IPS-20b (cell line): ENCODE measurements at regions not wholly inside any gene's neighbourhood (a gene's known extent, or its start where the extent isn't known, plus 50 kb on each side); places are given as distances from the start of the nearest gene placed in this dataset.

Experiments used
- H3K27ac ChIP-seq: one replicate; pipeline ENCODE4 v1.5.1; 2013; ENCODE audit warnings: low read length
- H3K27me3 ChIP-seq: 2 replicates; pipeline ENCODE4 v1.6.1; 2013; ENCODE audit warnings: mild to moderate bottlenecking, low read length, inconsistent platforms; ENCODE audit not compliant: insufficient read depth
- H3K36me3 ChIP-seq: 2 replicates; pipeline ENCODE4 v1.6.1; 2013; ENCODE audit warnings: low read depth, mild to moderate bottlenecking, inconsistent platforms, low read length, moderate library complexity; ENCODE audit not compliant: insufficient read depth
- H3K4me1 ChIP-seq: 2 replicates; pipeline ENCODE4 v1.6.1; 2013; ENCODE audit warnings: mild to moderate bottlenecking, control low read depth, inconsistent platforms, low read length, moderate library complexity; ENCODE audit not compliant: insufficient read depth
- H3K4me3 ChIP-seq: 2 replicates; pipeline ENCODE4 v1.5.1; 2013; ENCODE audit warnings: mild to moderate bottlenecking, low read length, inconsistent platforms
- H3K9ac ChIP-seq: 2 replicates; pipeline ENCODE4 v1.6.1; 2013; ENCODE audit warnings: low read depth, mild to moderate bottlenecking, inconsistent platforms, low read length, moderate library complexity
- H3K9me3 ChIP-seq: 2 replicates; pipeline ENCODE4 v1.6.1; 2013; ENCODE audit warnings: mild to moderate bottlenecking, low read depth, low read length, inconsistent platforms; ENCODE audit not compliant: insufficient read depth

- Histone ChIP-seq H3K4me3 (no peak overlapping the region), H3K4me1 (no peaks in the 10 kb centered on the region), H3K27ac (no peak overlapping the region), H3K36me3 (no peaks in the 10 kb centered on the region), H3K9ac (no peak overlapping the region), H3K27me3 (no peaks in the 10 kb centered on the region), H3K9me3 (peaks cover 11% of the 10 kb centered on the region; the same call in 1 of the 2 replicates)
These were observed 487.7 kb upstream of the ID4 start for GRCh38 chr6:19349429-19349828.

GRCh38 chr6:19354181-19354580 lies 483.0 kb upstream of the ID4 start:
- no peak overlapping the region for H3K9ac ChIP-seq
- H3K9me3 ChIP-seq = peaks cover 10% of the 10 kb centered on the region; the same call in 1 of the 2 replicates
- H3K4me3 ChIP-seq = no peak overlapping the region
- no peaks in the 10 kb centered on the region for H3K27me3 ChIP-seq
- no peak overlapping the region for H3K27ac ChIP-seq
- H3K4me1 ChIP-seq = peaks cover 6% of the 10 kb centered on the region; the same call in 1 of the 2 replicates
- no peaks in the 10 kb centered on the region for H3K36me3 ChIP-seq

GRCh38 chr6:19356692-19357091 lies 480.5 kb upstream of the ID4 start:
- Histone ChIP-seq H3K27ac (no peak overlapping the region), H3K9me3 (no peaks in the 10 kb centered on the region), H3K27me3 (no peaks in the 10 kb centered on the region), H3K9ac (no peak overlapping the region), H3K4me1 (peaks cover 6% of the 10 kb centered on the region; the same call in 1 of the 2 replicates), H3K4me3 (no peak overlapping the region), H3K36me3 (no peaks in the 10 kb centered on the region)

GRCh38 chr6:19362396-19362795 lies 474.8 kb upstream of the ID4 start:
- Histone ChIP-seq H3K9ac (no peak overlapping the region), H3K9me3 (no peaks in the 10 kb centered on the region), H3K4me1 (no peaks in the 10 kb centered on the region), H3K36me3 (no peaks in the 10 kb centered on the region), H3K27me3 (no peaks in the 10 kb centered on the region), H3K4me3 (no peak overlapping the region), H3K27ac (no peak overlapping the region)

GRCh38 chr6:19368511-19368910 lies 468.7 kb upstream of the ID4 start:
- no peaks in the 10 kb centered on the region for H3K27me3 ChIP-seq
- H3K9ac ChIP-seq = no peak overlapping the region
- H3K36me3 ChIP-seq = no peaks in the 10 kb centered on the region
- no peak overlapping the region for H3K4me3 ChIP-seq
- H3K27ac ChIP-seq = no peak overlapping the region
- no peaks in the 10 kb centered on the region for H3K9me3 ChIP-seq
- peaks cover 10% of the 10 kb centered on the region; the same call in 1 of the 2 replicates for H3K4me1 ChIP-seq

- Histone ChIP-seq H3K9ac (no peak overlapping the region), H3K4me1 (peaks cover 10% of the 10 kb centered on the region; the same call in 1 of the 2 replicates), H3K4me3 (no peak overlapping the region), H3K9me3 (no peaks in the 10 kb centered on the region), H3K36me3 (no peaks in the 10 kb centered on the region), H3K27ac (no peak overlapping the region), H3K27me3 (no peaks in the 10 kb centered on the region)
These were observed 467.4 kb upstream of the ID4 start for GRCh38 chr6:19369785-19370184.

- no peak overlapping the region for H3K9ac ChIP-seq
- H3K36me3 ChIP-seq = no peaks in the 10 kb centered on the region
- H3K4me1 ChIP-seq = peaks cover 10% of the 10 kb centered on the region; the same call in 1 of the 2 replicates
- H3K27ac ChIP-seq = no peak overlapping the region
- H3K27me3 ChIP-seq = no peaks in the 10 kb centered on the region
- H3K4me3 ChIP-seq = no peak overlapping the region
- H3K9me3 ChIP-seq = no peaks in the 10 kb centered on the region
These were observed 466.3 kb upstream of the ID4 start for GRCh38 chr6:19370831-19371230.

- no peaks in the 10 kb centered on the region for H3K9me3 ChIP-seq
- H3K27ac ChIP-seq = no peak overlapping the region
These were observed 461.6 kb upstream of the ID4 start for GRCh38 chr6:19375613-19376012.

GRCh38 chr6:19377722-19378121 lies 459.4 kb upstream of the ID4 start:
- Histone ChIP-seq H3K9ac (no peak overlapping the region), H3K4me3 (no peak overlapping the region), H3K36me3 (no peaks in the 10 kb centered on the region), H3K9me3 (no peaks in the 10 kb centered on the region), H3K27ac (no peak overlapping the region), H3K27me3 (no peaks in the 10 kb centered on the region), H3K4me1 (no peaks in the 10 kb centered on the region)

More at GRCh38 chr6:19375613-19376012, 461.6 kb upstream of the ID4 start:
- H3K4me1 ChIP-seq = peaks cover 4% of the 10 kb centered on the region; the same call in 1 of the 2 replicates
- H3K4me3 ChIP-seq = no peak overlapping the region
- H3K27me3 ChIP-seq = no peaks in the 10 kb centered on the region
- H3K9ac ChIP-seq = no peak overlapping the region
- no peaks in the 10 kb centered on the region for H3K36me3 ChIP-seq

GRCh38 chr6:19380293-19380692 lies 456.9 kb upstream of the ID4 start:
- no peaks in the 10 kb centered on the region for H3K9me3 ChIP-seq
- no peaks in the 10 kb centered on the region for H3K36me3 ChIP-seq
- no peaks in the 10 kb centered on the region for H3K4me1 ChIP-seq
- no peak overlapping the region for H3K27ac ChIP-seq
- H3K4me3 ChIP-seq = no peak overlapping the region
- H3K27me3 ChIP-seq = no peaks in the 10 kb centered on the region
- H3K9ac ChIP-seq = no peak overlapping the region

GRCh38 chr6:19382676-19383075 lies 454.5 kb upstream of the ID4 start:
- Histone ChIP-seq H3K4me1 (no peaks in the 10 kb centered on the region), H3K9me3 (no peaks in the 10 kb centered on the region), H3K27me3 (no peaks in the 10 kb centered on the region)

GRCh38 chr6:19391926-19392325 lies 445.2 kb upstream of the ID4 start:
- Histone ChIP-seq H3K36me3 (no peaks in the 10 kb centered on the region), H3K4me1 (no peaks in the 10 kb centered on the region), H3K9me3 (no peaks in the 10 kb centered on the region), H3K4me3 (no peak overlapping the region), H3K9ac (no peak overlapping the region), H3K27me3 (no peaks in the 10 kb centered on the region), H3K27ac (no peak overlapping the region)

More at GRCh38 chr6:19382676-19383075, 454.5 kb upstream of the ID4 start:
- Histone ChIP-seq H3K27ac (no peak overlapping the region), H3K4me3 (no peak overlapping the region), H3K9ac (no peak overlapping the region), H3K36me3 (no peaks in the 10 kb centered on the region)
